ENCODE measurements at regions not wholly inside any gene's neighbourhood (a gene's known extent, or its start where the extent isn't known, plus 50 kb on each side); places are given as distances from the start of the nearest gene placed in this dataset.

- Histone ChIP-seq H2AFZ (ENCODE audit: low read depth, low read length, poor library complexity, severe bottlenecking) (no peak overlapping the region), H3K9me3 (ENCODE audit: control insufficient read depth in 1 of 2, insufficient read depth in 1 of 2, low read depth in 1 of 2, low read length in 2 of 2) (no peaks in the 10 kb centered on the region)
- CTCF ChIA-PET: no interaction called here
These were observed 469.2 kb upstream of the PCDH20 start for GRCh38 chr13:61884830-61885229.

More at GRCh38 chr13:61884830-61885229, 469.2 kb upstream of the PCDH20 start:
- no peaks in the 10 kb centered on the region for H3K36me3 ChIP-seq (ENCODE audit: control insufficient read depth in 1 of 2, insufficient read depth in 2 of 2, low read length in 2 of 2)
- TF ChIP-seq POLR2AphosphoS5 (IDR thresholded peaks at IDR 0.05; ENCODE audit: low read depth, low read length): no peak
- no peak for TF ChIP-seq CBX3 (IDR thresholded peaks at IDR 0.05; ENCODE audit: low read depth)
- TF ChIP-seq ZBTB33 (IDR thresholded peaks at IDR 0.05; ENCODE audit: extremely low read depth, insufficient replicate concordance, low read length): no peak
- TF ChIP-seq ZNF274 (IDR thresholded peaks at IDR 0.05; ENCODE audit: low read depth, low read length): no peak
- no peak for TF ChIP-seq YY1 (IDR thresholded peaks at IDR 0.05; ENCODE audit: extremely low read depth, insufficient replicate concordance, low read depth, low read length)
- TF ChIP-seq MAX (IDR thresholded peaks at IDR 0.05): no peak
- no peak for TF ChIP-seq JUND (IDR thresholded peaks at IDR 0.05)
- TF ChIP-seq SIN3A (IDR thresholded peaks at IDR 0.05; ENCODE audit: low read depth): no peak
- no peak for TF ChIP-seq POLR2A (IDR thresholded peaks at IDR 0.05; ENCODE audit: borderline replicate concordance, extremely low read depth, insufficient read depth, insufficient read length)
- no peak for TF ChIP-seq TCF7L2 (IDR thresholded peaks at IDR 0.05; ENCODE audit: borderline replicate concordance, extremely low read depth, insufficient read depth, insufficient read length)
- no peak for TF ChIP-seq SP1 (IDR thresholded peaks at IDR 0.05; ENCODE audit: low read depth)
- no peak for TF ChIP-seq CTCF (IDR thresholded peaks at IDR 0.05 in 2 of 3, conservative IDR thresholded peaks at IDR 0.05 in 1 of 3; ENCODE audit: borderline replicate concordance in 1 of 3, insufficient read depth in 1 of 3, low read depth in 2 of 3, low read length in 2 of 3)
- TF ChIP-seq EZH2phosphoT487 (IDR thresholded peaks at IDR 0.05; ENCODE audit: borderline replicate concordance): no peak
- no peak for TF ChIP-seq REST (IDR thresholded peaks at IDR 0.05; ENCODE audit: low read depth)
- TF ChIP-seq EGR1 (IDR thresholded peaks at IDR 0.05; ENCODE audit: low read depth): no peak
- no peak for TF ChIP-seq RAD21 (IDR thresholded peaks at IDR 0.05; ENCODE audit: low read depth)
- no peak for TF ChIP-seq ZFX (IDR thresholded peaks at IDR 0.05)
- TF ChIP-seq SRF (IDR thresholded peaks at IDR 0.05; ENCODE audit: low read depth): no peak
- no peak for TF ChIP-seq CEBPB (IDR thresholded peaks at IDR 0.05; ENCODE audit: low read depth)
- H3K4me3 ChIP-seq (replicated peaks in 1 of 2; ENCODE audit: low read depth in 1 of 2, low read length in 2 of 2): no peak overlapping the region
- intact Hi-C loops (cut with micrococcal nuclease): loop anchor here (10.0 kb wide), 1 partner anchor 470 kb away; no protein-coding TSS in a partner anchor
- H3K27me3 ChIP-seq (ENCODE audit: insufficient read depth, low read length): no peaks in the 10 kb centered on the region
- H3K27ac ChIP-seq (ENCODE audit: low read depth, low read length): no peak overlapping the region
- H4K20me1 ChIP-seq (ENCODE audit: insufficient read depth): no peaks in the 10 kb centered on the region
- H3K9ac ChIP-seq (ENCODE audit: low read length): no peak overlapping the region
- BruUV-seq (replicated peaks): no TSS peak
- POLR2A ChIA-PET: no interaction called here
- DNase-seq (ENCODE audit: low read depth, low spot score) (no peak), ATAC-seq (no peak)
- no peaks in the 10 kb centered on the region for H3K4me1 ChIP-seq (ENCODE audit: control insufficient read depth in 1 of 2, insufficient read depth in 2 of 2, low read length in 2 of 2)
- H3K79me2 ChIP-seq (ENCODE audit: insufficient read depth, low read length): no peaks in the 10 kb centered on the region
- no peaks in the 10 kb centered on the region for H3K9me2 ChIP-seq (ENCODE audit: insufficient read depth)
- H3K4me2 ChIP-seq (ENCODE audit: low read length): no peak overlapping the region
- RAD21 ChIA-PET (ENCODE audit: low non-redundant PET in 1 of 2, low total read pairs in 2 of 2, uncharacterized antibody in 2 of 2, unreplicated experiment in 2 of 2): no interaction called here

Measured in HCT116 (cell line).